PC-9 (cell line): ENCODE measurements at regions not wholly inside any gene's neighbourhood (a gene's known extent, or its start where the extent isn't known, plus 50 kb on each side); places are given as distances from the start of the nearest gene placed in this dataset.

Experiments
- BruUV-seq: library from RNA; stranded (reverse); fragments of 400-500 nt; replicated peaks from 2 replicates; lab custom pipeline; 2021; lab: Mats Ljungman, UMichigan
- CTCF ChIA-PET: fragments of 300-600 bp; sonication (Branson Sonifier 250); formaldehyde crosslinking; loops from one replicate; lab custom pipeline; 2022; ENCODE audit warnings: antibody characterized with exemption; lab: Charles Lee
- POLR2A ChIA-PET: fragments of 300-600 bp; sonication (Branson Sonifier 250); formaldehyde crosslinking; loops from one replicate; lab custom pipeline; 2022; ENCODE audit warnings: antibody characterized with exemption; ENCODE audit not compliant: unreplicated experiment; lab: Charles Lee
- DNase-seq, 2 experiments: peaks; one replicate each; pipeline versions ENCODE4 v3.0.0 to v3.0.0-alpha.2; 2015 to 2022; ENCODE audit warnings: mixed read lengths in 1 of 2
- H2AFZ ChIP-seq: fragments of 200-600 bp; sonication (generic); 2 replicates; pipeline ENCODE4 v1.8.1; 2017; ENCODE audit warnings: antibody characterized with exemption
- H3F3A ChIP-seq: fragments of 200-600 bp; sonication (generic); 2 replicates; pipeline ENCODE4 v1.8.1; 2017; ENCODE audit warnings: antibody characterized with exemption, mild to moderate bottlenecking, low read depth; ENCODE audit not compliant: insufficient read depth
- H3K27ac ChIP-seq: fragments of 200-600 bp; sonication (generic); 2 replicates; pipeline ENCODE4 v1.6.1; 2016; ENCODE audit warnings: mixed run types
- H3K27me3 ChIP-seq: fragments of 200-600 bp; sonication (generic); 2 replicates; pipeline ENCODE4 v1.6.1; 2016; ENCODE audit warnings: low read depth, mixed run types; ENCODE audit not compliant: insufficient read depth
- H3K36me3 ChIP-seq: fragments of 200-600 bp; sonication (generic); 2 replicates; pipeline ENCODE4 v1.6.1; 2016; ENCODE audit warnings: low read depth, mixed run types
- H3K4me1 ChIP-seq: fragments of 200-600 bp; sonication (generic); replicated peaks from 2 replicates; pipeline ENCODE4 v1.6.1; 2016; ENCODE audit warnings: mixed run types; ENCODE audit not compliant: insufficient read depth
- H3K4me2 ChIP-seq: fragments of 200-600 bp; sonication (generic); 2 replicates; pipeline ENCODE4 v1.6.1; 2017; ENCODE audit warnings: mixed run types
- H3K4me3 ChIP-seq: fragments of 200-600 bp; sonication (generic); 2 replicates; pipeline ENCODE4 v1.6.1; 2016; ENCODE audit warnings: mixed run types
- H3K79me2 ChIP-seq: fragments of 200-600 bp; sonication (generic); 2 replicates; pipeline ENCODE4 v1.6.1; 2017; ENCODE audit warnings: low read depth, mixed run types
- H3K9me2 ChIP-seq: fragments of 200-600 bp; sonication (generic); 2 replicates; pipeline ENCODE4 v1.8.1; 2017; ENCODE audit warnings: mild to moderate bottlenecking; ENCODE audit not compliant: insufficient read depth
- H3K9me3 ChIP-seq: fragments of 200-600 bp; sonication (generic); 2 replicates; pipeline ENCODE4 v1.8.1; 2016; ENCODE audit warnings: low read depth; ENCODE audit not compliant: insufficient read depth
- H4K20me1 ChIP-seq: fragments of 200-600 bp; sonication (generic); 2 replicates; pipeline ENCODE4 v1.8.1; 2017; ENCODE audit not compliant: insufficient read depth
- EZH2 ChIP-seq: fragments of 200-600 bp; sonication (generic); IDR thresholded peaks from 2 replicates; pipeline ENCODE4 v1.8.0; 2017; ENCODE audit warnings: antibody characterized with exemption, low read depth
- intact Hi-C: fragments of 100-400 bp; cut with micrococcal nuclease; formaldehyde crosslinking; loops from one replicate; pipeline ENCODE4 v1.10.0; 2022; ENCODE audit not compliant: unreplicated experiment
- TF ChIP-seq, protein P1 (sequence below): fragments of 200-600 bp; sonication (generic); conservative IDR thresholded peaks from 2 replicates; pipeline ENCODE4 v1.6.1; 2017; ENCODE audit warnings: mixed run types, antibody characterized with exemption, mild to moderate bottlenecking, moderate library complexity

DNA sequence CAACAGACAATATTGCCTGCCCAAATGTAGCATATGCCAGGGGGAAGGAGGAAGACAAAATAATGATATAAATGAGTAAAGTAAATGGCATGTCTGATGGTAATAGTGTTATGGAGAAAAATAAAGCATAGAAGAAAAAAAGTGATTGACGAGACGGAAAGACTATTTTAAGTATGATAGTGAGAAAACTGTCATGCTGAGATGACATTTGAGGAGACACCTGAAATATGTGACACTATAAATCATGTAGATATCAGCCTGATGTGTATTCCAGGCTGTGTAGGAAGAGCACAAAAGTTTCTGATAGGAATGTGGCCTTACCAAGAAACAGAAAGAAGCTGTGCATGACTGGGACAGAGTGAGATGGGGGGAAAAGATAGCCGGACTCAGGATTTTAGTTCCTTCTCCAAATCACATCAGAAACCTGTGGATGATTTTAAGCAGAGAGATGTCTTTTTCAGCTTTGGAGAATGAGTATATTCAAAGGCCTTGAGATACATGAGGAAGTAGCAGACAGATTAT is 387.3 kb upstream of the SYT4 start:
- POLR2A ChIA-PET: no interaction called here
- no peak for TF ChIP-seq EZH2
- TF ChIP-seq, protein P1, sequence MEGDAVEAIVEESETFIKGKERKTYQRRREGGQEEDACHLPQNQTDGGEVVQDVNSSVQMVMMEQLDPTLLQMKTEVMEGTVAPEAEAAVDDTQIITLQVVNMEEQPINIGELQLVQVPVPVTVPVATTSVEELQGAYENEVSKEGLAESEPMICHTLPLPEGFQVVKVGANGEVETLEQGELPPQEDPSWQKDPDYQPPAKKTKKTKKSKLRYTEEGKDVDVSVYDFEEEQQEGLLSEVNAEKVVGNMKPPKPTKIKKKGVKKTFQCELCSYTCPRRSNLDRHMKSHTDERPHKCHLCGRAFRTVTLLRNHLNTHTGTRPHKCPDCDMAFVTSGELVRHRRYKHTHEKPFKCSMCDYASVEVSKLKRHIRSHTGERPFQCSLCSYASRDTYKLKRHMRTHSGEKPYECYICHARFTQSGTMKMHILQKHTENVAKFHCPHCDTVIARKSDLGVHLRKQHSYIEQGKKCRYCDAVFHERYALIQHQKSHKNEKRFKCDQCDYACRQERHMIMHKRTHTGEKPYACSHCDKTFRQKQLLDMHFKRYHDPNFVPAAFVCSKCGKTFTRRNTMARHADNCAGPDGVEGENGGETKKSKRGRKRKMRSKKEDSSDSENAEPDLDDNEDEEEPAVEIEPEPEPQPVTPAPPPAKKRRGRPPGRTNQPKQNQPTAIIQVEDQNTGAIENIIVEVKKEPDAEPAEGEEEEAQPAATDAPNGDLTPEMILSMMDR: no peak
- Histone ChIP-seq H3F3A (no peaks in the 10 kb centered on the region), H4K20me1 (no peaks in the 10 kb centered on the region), H3K27me3 (no peaks in the 10 kb centered on the region), H3K36me3 (no peaks in the 10 kb centered on the region), H3K9me2 (no peaks in the 10 kb centered on the region), H3K27ac (no peak overlapping the region), H3K79me2 (no peaks in the 10 kb centered on the region), H3K4me1 (no peaks in the 10 kb centered on the region), H2AFZ (no peak overlapping the region), H3K4me2 (no peak overlapping the region), H3K9me3 (no peaks in the 10 kb centered on the region), H3K4me3 (no peak overlapping the region)
- DNase-seq: no peak
- CTCF ChIA-PET: no interaction called here
- BruUV-seq: no TSS peak
- intact Hi-C loops: no loop called here

DNA sequence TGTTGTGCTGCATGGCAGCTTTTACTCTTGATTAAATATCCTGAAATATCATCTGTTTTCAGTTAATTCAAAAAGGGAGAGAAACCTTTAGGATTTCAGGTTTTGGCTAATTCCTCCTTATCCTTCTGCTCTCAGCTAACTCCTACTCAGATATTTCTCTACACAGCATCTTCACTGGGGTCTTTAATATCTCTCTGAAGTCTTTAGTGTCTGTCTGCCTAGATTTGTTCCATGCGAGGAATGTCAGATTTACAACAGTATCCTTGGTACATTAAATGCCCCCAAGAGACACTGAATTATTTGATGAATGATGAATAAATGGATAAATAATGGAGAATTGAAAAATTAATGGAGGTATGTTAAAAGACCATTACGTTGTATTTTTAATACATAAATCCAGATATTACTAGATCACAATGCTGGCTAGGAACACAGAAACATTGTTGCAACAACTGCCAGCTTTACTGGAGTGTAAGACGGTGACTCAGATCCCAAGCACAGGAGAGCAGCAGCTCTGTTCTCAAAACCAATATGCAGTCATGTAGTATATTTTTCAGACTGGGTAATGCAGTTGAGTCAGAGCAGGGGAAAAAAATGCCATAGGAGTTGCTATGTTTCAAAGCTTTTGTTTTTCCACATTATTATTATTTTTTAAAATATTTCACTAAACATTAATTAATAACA is 388.0 kb upstream of the SYT4 start:
- TF ChIP-seq EZH2: no peak
- TF ChIP-seq, protein P1: no peak
- Histone ChIP-seq H3K4me1 (no peaks in the 10 kb centered on the region), H3K27ac (no peak overlapping the region), H2AFZ (no peak overlapping the region), H3K9me3 (no peaks in the 10 kb centered on the region), H3K36me3 (no peaks in the 10 kb centered on the region), H3K4me2 (no peak overlapping the region), H3K4me3 (no peak overlapping the region), H3K79me2 (no peaks in the 10 kb centered on the region), H4K20me1 (no peaks in the 10 kb centered on the region), H3K27me3 (no peaks in the 10 kb centered on the region), H3F3A (no peaks in the 10 kb centered on the region), H3K9me2 (no peaks in the 10 kb centered on the region)
- intact Hi-C loops: no loop called here
- no TSS peak for BruUV-seq
- DNase-seq: no peak
- ChIA-PET POLR2A (no interaction called here), CTCF (no interaction called here)

DNA sequence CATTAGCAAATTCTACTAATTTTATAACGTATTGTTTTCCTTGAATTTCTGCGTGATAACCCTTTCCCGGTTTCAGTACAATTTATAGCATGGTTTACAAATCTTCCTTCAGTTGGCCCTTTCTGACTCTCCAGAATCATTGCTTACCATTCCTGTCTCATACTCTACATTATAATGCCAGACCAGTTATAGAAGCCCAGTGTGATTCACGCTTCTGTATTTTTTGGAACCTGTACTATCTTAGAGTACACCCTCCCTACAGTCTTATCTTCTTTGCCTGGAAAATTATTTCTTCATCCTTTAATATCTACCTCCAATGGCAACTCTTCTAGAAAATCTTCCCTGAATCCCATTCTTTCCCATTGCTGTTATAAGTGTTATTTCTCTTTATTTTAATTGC is 391.6 kb upstream of the SYT4 start:
- DNase-seq: no peak
- no TSS peak for BruUV-seq
- no peaks in the 10 kb centered on the region for H3K9me3 ChIP-seq
- no peaks in the 10 kb centered on the region for H3K4me1 ChIP-seq
- no peak overlapping the region for H3K4me3 ChIP-seq
- intact Hi-C loops: no loop called here
- no peaks in the 10 kb centered on the region for H3K9me2 ChIP-seq
- no peak for TF ChIP-seq EZH2
- TF ChIP-seq, protein P1: no peak
- H2AFZ ChIP-seq: no peak overlapping the region
- ChIA-PET POLR2A (no interaction called here), CTCF (no interaction called here)
- H3K36me3 ChIP-seq: no peaks in the 10 kb centered on the region
- no peaks in the 10 kb centered on the region for H3F3A ChIP-seq
- no peaks in the 10 kb centered on the region for H3K27me3 ChIP-seq
- H3K4me2 ChIP-seq: no peak overlapping the region
- no peak overlapping the region for H3K27ac ChIP-seq
- H3K79me2 ChIP-seq: no peaks in the 10 kb centered on the region
- H4K20me1 ChIP-seq: no peaks in the 10 kb centered on the region
